GM23338 (cell line): ENCODE measurements at regions not wholly inside any gene's neighbourhood (a gene's known extent, or its start where the extent isn't known, plus 50 kb on each side); places are given as distances from the start of the nearest gene placed in this dataset.

Experiments used
- ATAC-seq: fragments of 200-7000 bp; cut with Tn5 transposase; 3 replicates; pipeline ENCODE4 v1.9.1; 2020
- DNase-seq: peaks from one replicate; pipeline ENCODE4 v3.0.0-alpha.2; 2015; ENCODE audit warnings: low spot score
- H2AFZ ChIP-seq: fragments of 200-600 bp; sonication (generic); 2 replicates; pipeline ENCODE4 v1.8.0; 2016; ENCODE audit warnings: antibody characterized with exemption, mild to moderate bottlenecking, moderate library complexity
- H3F3A ChIP-seq: fragments of 200-600 bp; sonication (generic); replicated peaks from 2 replicates; pipeline ENCODE4 v1.8.0; 2017; ENCODE audit warnings: antibody characterized with exemption, mixed run types, low read depth
- H3K27ac ChIP-seq: fragments of 200-600 bp; sonication (generic); 2 replicates; pipeline ENCODE4 v1.6.1; 2016; ENCODE audit warnings: low read depth
- H3K27me3 ChIP-seq: fragments of 200-600 bp; sonication (generic); 2 replicates; pipeline ENCODE4 v1.8.0; 2016; ENCODE audit warnings: mild to moderate bottlenecking, mixed run types, moderate library complexity; ENCODE audit not compliant: insufficient read depth
- H3K36me3 ChIP-seq: fragments of 200-600 bp; sonication (generic); 2 replicates; pipeline ENCODE4 v1.8.0; 2016; ENCODE audit warnings: mild to moderate bottlenecking; ENCODE audit not compliant: insufficient read depth
- H3K4me1 ChIP-seq: fragments of 200-600 bp; sonication (generic); 2 replicates; pipeline ENCODE4 v1.8.0; 2016; ENCODE audit warnings: mild to moderate bottlenecking, moderate library complexity; ENCODE audit not compliant: insufficient read depth
- H3K4me2 ChIP-seq: fragments of 200-600 bp; sonication (generic); 2 replicates; pipeline ENCODE4 v1.7.1; 2017; ENCODE audit warnings: mixed run types
- H3K4me3 ChIP-seq: fragments of 200-600 bp; sonication (generic); 2 replicates; pipeline ENCODE4 v1.6.1; 2016; ENCODE audit warnings: mixed run types
- H3K79me2 ChIP-seq: fragments of 200-600 bp; sonication (generic); replicated peaks from 2 replicates; pipeline ENCODE4 v1.8.0; 2017; ENCODE audit warnings: mild to moderate bottlenecking; ENCODE audit not compliant: insufficient read depth
- H3K9me2 ChIP-seq: fragments of 200-600 bp; sonication (generic); 2 replicates; pipeline ENCODE4 v1.8.0; 2017; ENCODE audit not compliant: insufficient read depth
- H4K20me1 ChIP-seq: fragments of 200-600 bp; sonication (generic); replicated peaks from 2 replicates; pipeline ENCODE4 v1.8.0; 2017; ENCODE audit warnings: mild to moderate bottlenecking; ENCODE audit not compliant: insufficient read depth
- H3K27ac Mint-ChIP-seq: 2 replicates; pipeline ENCODE4 v1.8.0; 2020; ENCODE audit warnings: inconsistent platforms, mild to moderate bottlenecking, moderate library complexity, mixed read lengths
- H3K27me3 Mint-ChIP-seq: 3 replicates; pipeline ENCODE4 v1.8.0; 2022; ENCODE audit warnings: low read depth, mild to moderate bottlenecking, moderate library complexity, mixed read lengths, inconsistent platforms; ENCODE audit not compliant: insufficient read depth, poor library complexity
- H3K36me3 Mint-ChIP-seq: 3 replicates; pipeline ENCODE4 v1.8.0; 2021; ENCODE audit warnings: low read depth, mild to moderate bottlenecking, inconsistent platforms, moderate library complexity, mixed read lengths
- H3K4me1 Mint-ChIP-seq: 3 replicates; pipeline ENCODE4 v1.8.0; 2020; ENCODE audit warnings: mild to moderate bottlenecking, inconsistent platforms, mixed read lengths
- H3K4me3 Mint-ChIP-seq: 3 replicates; pipeline ENCODE4 v1.8.0; 2021; ENCODE audit warnings: moderate library complexity, mild to moderate bottlenecking, inconsistent platforms, mixed read lengths
- H3K9me3 Mint-ChIP-seq: 3 replicates; pipeline ENCODE4 v1.8.0; 2020; ENCODE audit warnings: moderate library complexity, mild to moderate bottlenecking, inconsistent platforms, mixed read lengths
- CREB1 ChIP-seq: fragments of 250-450 bp; sonication (Bioruptor Pico); IDR thresholded peaks from 2 replicates; pipeline ENCODE4 v1.5.0; 2020; ENCODE audit warnings: low read depth, mild to moderate bottlenecking, moderate library complexity
- CTCF ChIP-seq, 2 experiments: fragments of 200-600 bp in 1 of 2; sonication (generic) in 1 of 2; conservative IDR thresholded peaks; 2 replicates each; pipeline versions ENCODE4 v1.5.1 to v1.6.1; 2016 to 2017; ENCODE audit warnings: antibody characterized with exemption in 2 of 2, low read depth in 2 of 2, mild to moderate bottlenecking in 2 of 2, moderate library complexity in 1 of 2
- ETS1 ChIP-seq: IDR thresholded peaks from 2 replicates; pipeline ENCODE4 v1.6.1; 2016; ENCODE audit warnings: antibody characterized with exemption
- EZH2 ChIP-seq: fragments of 200-600 bp; sonication (generic); IDR thresholded peaks from one replicate; pipeline ENCODE4 v1.8.0; 2017; ENCODE audit warnings: antibody characterized with exemption, mild to moderate bottlenecking, low read depth; ENCODE audit not compliant: unreplicated experiment
- EZH2phosphoT487 ChIP-seq: fragments of 200-600 bp; sonication (generic); IDR thresholded peaks from one replicate; pipeline ENCODE4 v1.8.1; 2018; ENCODE audit warnings: antibody characterized with exemption; ENCODE audit not compliant: unreplicated experiment
- JUNB ChIP-seq: IDR thresholded peaks from one replicate; pipeline ENCODE4 v1.6.1; 2016; ENCODE audit warnings: antibody characterized with exemption; ENCODE audit not compliant: unreplicated experiment
- NANOG ChIP-seq: IDR thresholded peaks from 2 replicates; pipeline ENCODE4 v1.6.1; 2016; ENCODE audit warnings: antibody characterized with exemption, borderline replicate concordance
- POLR2AphosphoS5 ChIP-seq: IDR thresholded peaks from 2 replicates; pipeline ENCODE4 v1.6.1; 2016; ENCODE audit warnings: antibody characterized with exemption, low read depth
- REST ChIP-seq: IDR thresholded peaks from one replicate; pipeline ENCODE4 v1.6.1; 2018; ENCODE audit warnings: antibody characterized with exemption; ENCODE audit not compliant: unreplicated experiment
- STAT1 ChIP-seq: IDR thresholded peaks from one replicate; pipeline ENCODE4 v1.6.1; 2016; ENCODE audit warnings: antibody characterized with exemption; ENCODE audit not compliant: unreplicated experiment
- ZNF114 ChIP-seq: fragments of 250-450 bp; sonication (Bioruptor Pico); IDR thresholded peaks from 2 replicates; pipeline ENCODE4 v1.5.0; 2020; ENCODE audit warnings: mild to moderate bottlenecking, moderate library complexity
- ZNF331 ChIP-seq: fragments of 250-450 bp; sonication (Bioruptor Pico); IDR thresholded peaks from 2 replicates; pipeline ENCODE4 v1.5.0; 2020; ENCODE audit warnings: low read depth, mild to moderate bottlenecking, moderate library complexity
- ZNF462 ChIP-seq: fragments of 250-450 bp; sonication (Bioruptor Pico); IDR thresholded peaks from 2 replicates; pipeline ENCODE4 v1.5.0; 2020; ENCODE audit warnings: mild to moderate bottlenecking, moderate library complexity

GRCh38 chr5:62183727-62184126, 122.3 kb upstream of the KIF2A start:
- Histone ChIP-seq H4K20me1 (no peaks in the 10 kb centered on the region), H3K4me2 (no peak overlapping the region), H3F3A (no peaks in the 10 kb centered on the region), H3K27ac (no peak overlapping the region), H3K4me3 (no peak overlapping the region), H3K9me2 (no peaks in the 10 kb centered on the region), H3K4me1 (0 out of 2 replicates have a peak, but pooled peaks cover 5% of the 10 kb centered on the region), H3K27me3 (no peaks in the 10 kb centered on the region), H3K79me2 (no peaks in the 10 kb centered on the region), H2AFZ (no peak overlapping the region), H3K36me3 (no peaks in the 10 kb centered on the region)
- H3K36me3 Mint-ChIP-seq = no peaks in the 10 kb centered on the region
- H3K27ac Mint-ChIP-seq = no peak overlapping the region
- no peaks in the 10 kb centered on the region for H3K27me3 Mint-ChIP-seq
- H3K4me3 Mint-ChIP-seq = no peak overlapping the region
- DNase-seq (no peak), ATAC-seq (no peak)
- H3K4me1 Mint-ChIP-seq = peaks cover 7% of the 10 kb centered on the region
- no peaks in the 10 kb centered on the region for H3K9me3 Mint-ChIP-seq
- TF ChIP-seq EZH2 (no peak), JUNB (no peak), CREB1 (no peak), NANOG (no peak), ETS1 (no peak), REST (no peak), POLR2AphosphoS5 (no peak), CTCF (conservative IDR thresholded peaks at IDR 0.05; ENCODE audit: low read depth in 2 of 2) (no peak), ZNF114 (CRISPR knock-in tag) (no peak), EZH2phosphoT487 (no peak), ZNF462 (CRISPR knock-in tag) (no peak), STAT1 (no peak), ZNF331 (CRISPR knock-in tag) (no peak)
